T-helper 1 cell treated with Interleukin-12 subunit alpha and Interleukin-12 subunit beta and Interleukin-4 antibody, amounts not matched to agents 30 μg/mL and 1 μg/mL, for 36 hours (primary cell): ENCODE measurements at regions not wholly inside any gene's neighbourhood (a gene's known extent, or its start where the extent isn't known, plus 50 kb on each side); places are given as distances from the start of the nearest gene placed in this dataset.

ENCODE experiments used
- H3K27ac Mint-ChIP-seq: one replicate; pipeline ENCODE4 v1.8.0; 2021; ENCODE audit warnings: mild to moderate bottlenecking, mixed read lengths
- H3K27me3 Mint-ChIP-seq: one replicate; pipeline ENCODE4 v1.8.0; 2021; ENCODE audit warnings: low read depth, mixed read lengths
- H3K36me3 Mint-ChIP-seq: one replicate; pipeline ENCODE4 v1.8.0; 2021; ENCODE audit warnings: low read depth, mixed read lengths
- H3K4me1 Mint-ChIP-seq: one replicate; pipeline ENCODE4 v1.8.0; 2021; ENCODE audit warnings: low read depth, mixed read lengths
- H3K4me3 Mint-ChIP-seq: one replicate; pipeline ENCODE4 v1.8.0; 2021; ENCODE audit warnings: mild to moderate bottlenecking, moderate library complexity, mixed read lengths
- H3K9me3 Mint-ChIP-seq: one replicate; pipeline ENCODE4 v1.8.0; 2021; ENCODE audit warnings: mixed read lengths

GRCh38 chr2:181389524-181389923 lies 67.7 kb upstream of the ITGA4 start:
- peaks cover 2% of the 10 kb centered on the region for H3K36me3 Mint-ChIP-seq
- peaks cover 11% of the 10 kb centered on the region for H3K9me3 Mint-ChIP-seq
- H3K4me1 Mint-ChIP-seq, result peaks cover 7% of the 10 kb centered on the region
- no peak overlapping the region for H3K27ac Mint-ChIP-seq
- no peak overlapping the region for H3K4me3 Mint-ChIP-seq
- no peaks in the 10 kb centered on the region for H3K27me3 Mint-ChIP-seq

- H3K4me1 Mint-ChIP-seq, result peaks cover 19% of the 10 kb centered on the region
- H3K27me3 Mint-ChIP-seq, result no peaks in the 10 kb centered on the region
- H3K27ac Mint-ChIP-seq, result peak overlapping the region; percentile 72
- H3K36me3 Mint-ChIP-seq, result peaks cover 7% of the 10 kb centered on the region
- H3K4me3 Mint-ChIP-seq, result peak overlapping the region; percentile 47
- peaks cover 7% of the 10 kb centered on the region for H3K9me3 Mint-ChIP-seq
These were observed 63.7 kb upstream of the ITGA4 start for GRCh38 chr2:181393472-181393871.

- peaks cover 21% of the 10 kb centered on the region for H3K4me1 Mint-ChIP-seq
- H3K27ac Mint-ChIP-seq, result peak overlapping the region; percentile 43
- no peak overlapping the region for H3K4me3 Mint-ChIP-seq
- no peaks in the 10 kb centered on the region for H3K27me3 Mint-ChIP-seq
- peaks cover 7% of the 10 kb centered on the region for H3K9me3 Mint-ChIP-seq
- peaks cover 7% of the 10 kb centered on the region for H3K36me3 Mint-ChIP-seq
These were observed 62.3 kb upstream of the ITGA4 start for GRCh38 chr2:181394741-181395437.

GRCh38 chr2:181395851-181396250 lies 61.3 kb upstream of the ITGA4 start:
- Mint-ChIP-seq H3K9me3 (peaks cover 7% of the 10 kb centered on the region), H3K27me3 (no peaks in the 10 kb centered on the region), H3K27ac (no peak overlapping the region), H3K36me3 (peaks cover 10% of the 10 kb centered on the region), H3K4me1 (peaks cover 21% of the 10 kb centered on the region), H3K4me3 (no peak overlapping the region)

- Mint-ChIP-seq H3K36me3 (peaks cover 10% of the 10 kb centered on the region), H3K27ac (no peak overlapping the region), H3K27me3 (no peaks in the 10 kb centered on the region), H3K4me1 (peaks cover 21% of the 10 kb centered on the region), H3K4me3 (no peak overlapping the region), H3K9me3 (peaks cover 7% of the 10 kb centered on the region)
These were observed 60.7 kb upstream of the ITGA4 start for GRCh38 chr2:181396256-181397123.

GRCh38 chr2:181397331-181397730 lies 59.9 kb upstream of the ITGA4 start:
- Mint-ChIP-seq H3K9me3 (peaks cover 4% of the 10 kb centered on the region), H3K4me3 (no peak overlapping the region), H3K27me3 (no peaks in the 10 kb centered on the region), H3K27ac (no peak overlapping the region), H3K36me3 (peaks cover 10% of the 10 kb centered on the region), H3K4me1 (peaks cover 21% of the 10 kb centered on the region)

GRCh38 chr2:181398000-181398399 lies 59.2 kb upstream of the ITGA4 start:
- H3K4me3 Mint-ChIP-seq, result no peak overlapping the region
- peaks cover 4% of the 10 kb centered on the region for H3K9me3 Mint-ChIP-seq
- H3K27ac Mint-ChIP-seq, result no peak overlapping the region
- peaks cover 10% of the 10 kb centered on the region for H3K36me3 Mint-ChIP-seq
- H3K27me3 Mint-ChIP-seq, result no peaks in the 10 kb centered on the region
- H3K4me1 Mint-ChIP-seq, result peaks cover 21% of the 10 kb centered on the region

- Mint-ChIP-seq H3K4me1 (peaks cover 16% of the 10 kb centered on the region), H3K27ac (no peak overlapping the region), H3K9me3 (peaks cover 4% of the 10 kb centered on the region), H3K36me3 (peaks cover 10% of the 10 kb centered on the region), H3K4me3 (no peak overlapping the region), H3K27me3 (no peaks in the 10 kb centered on the region)
These were observed 58.2 kb upstream of the ITGA4 start for GRCh38 chr2:181399027-181399426.

GRCh38 chr2:181404472-181404871 lies 52.7 kb upstream of the ITGA4 start:
- Mint-ChIP-seq H3K4me3 (no peak overlapping the region), H3K27ac (no peak overlapping the region), H3K9me3 (peaks cover 5% of the 10 kb centered on the region), H3K36me3 (peaks cover 13% of the 10 kb centered on the region), H3K4me1 (peaks cover 2% of the 10 kb centered on the region), H3K27me3 (no peaks in the 10 kb centered on the region)

- Mint-ChIP-seq H3K9me3 (peaks cover 11% of the 10 kb centered on the region), H3K27me3 (no peaks in the 10 kb centered on the region), H3K4me1 (peaks cover 4% of the 10 kb centered on the region), H3K4me3 (no peak overlapping the region), H3K27ac (no peak overlapping the region), H3K36me3 (peaks cover 14% of the 10 kb centered on the region)
These were observed 50.0 kb upstream of the ITGA4 start for GRCh38 chr2:181407171-181407570.
